ENCODE measurements at regions not wholly inside any gene's neighbourhood (a gene's known extent, or its start where the extent isn't known, plus 50 kb on each side); places are given as distances from the start of the nearest gene placed in this dataset.

DNA sequence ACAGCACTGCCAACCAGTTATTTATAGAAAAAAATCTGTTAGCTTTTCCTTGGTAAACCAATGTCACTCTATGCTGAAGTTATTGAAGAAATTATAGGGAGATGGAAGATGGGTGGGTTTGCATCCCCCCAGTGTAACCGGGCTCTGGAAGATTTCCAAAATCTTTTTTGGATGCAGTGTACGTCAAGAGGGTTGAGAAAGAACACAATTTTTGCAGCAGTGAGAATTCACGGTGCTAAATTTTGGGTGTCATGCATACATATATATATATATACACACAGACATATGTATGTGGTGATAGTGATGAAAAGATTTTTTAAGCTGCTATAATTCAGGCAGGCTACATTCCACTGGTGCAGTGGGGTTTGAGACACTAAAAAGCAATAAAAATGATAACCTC, 91.4 kb upstream of the MAGI3 start:
- TF ChIP-seq, protein P1, sequence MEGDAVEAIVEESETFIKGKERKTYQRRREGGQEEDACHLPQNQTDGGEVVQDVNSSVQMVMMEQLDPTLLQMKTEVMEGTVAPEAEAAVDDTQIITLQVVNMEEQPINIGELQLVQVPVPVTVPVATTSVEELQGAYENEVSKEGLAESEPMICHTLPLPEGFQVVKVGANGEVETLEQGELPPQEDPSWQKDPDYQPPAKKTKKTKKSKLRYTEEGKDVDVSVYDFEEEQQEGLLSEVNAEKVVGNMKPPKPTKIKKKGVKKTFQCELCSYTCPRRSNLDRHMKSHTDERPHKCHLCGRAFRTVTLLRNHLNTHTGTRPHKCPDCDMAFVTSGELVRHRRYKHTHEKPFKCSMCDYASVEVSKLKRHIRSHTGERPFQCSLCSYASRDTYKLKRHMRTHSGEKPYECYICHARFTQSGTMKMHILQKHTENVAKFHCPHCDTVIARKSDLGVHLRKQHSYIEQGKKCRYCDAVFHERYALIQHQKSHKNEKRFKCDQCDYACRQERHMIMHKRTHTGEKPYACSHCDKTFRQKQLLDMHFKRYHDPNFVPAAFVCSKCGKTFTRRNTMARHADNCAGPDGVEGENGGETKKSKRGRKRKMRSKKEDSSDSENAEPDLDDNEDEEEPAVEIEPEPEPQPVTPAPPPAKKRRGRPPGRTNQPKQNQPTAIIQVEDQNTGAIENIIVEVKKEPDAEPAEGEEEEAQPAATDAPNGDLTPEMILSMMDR (IDR thresholded peaks at IDR 0.05): no peak
- no peak for TF ChIP-seq EP300 (IDR thresholded peaks at IDR 0.05)

Measured in gastroesophageal sphincter (tissue), 3 donors.